Middle frontal gyrus (tissue), 1 donor: ENCODE measurements at regions not wholly inside any gene's neighbourhood (a gene's known extent, or its start where the extent isn't known, plus 50 kb on each side); places are given as distances from the start of the nearest gene placed in this dataset.
A peak's percentile ranks its signal among the peaks of the same experiment; 100 is the strongest.

ENCODE experiments used
- DNase-seq: peaks from one replicate; pipeline ENCODE4 v3.0.0-alpha.2; 2015; ENCODE audit warnings: low spot score; ENCODE audit errors: extremely low spot score

- no peak for DNase-seq
These were observed 52.3 kb downstream of the HDGFL1 start for GRCh38 chr6:22621701-22622100.

GRCh38 chr6:22622351-22622750 is 53.0 kb downstream of the HDGFL1 start:
- no peak for DNase-seq

GRCh38 chr6:22622813-22623212 is 53.4 kb downstream of the HDGFL1 start:
- DNase-seq = no peak

- no peak for DNase-seq
These were observed 58.3 kb downstream of the HDGFL1 start for GRCh38 chr6:22627644-22628043.

- no peak for DNase-seq
These were observed 61.7 kb downstream of the HDGFL1 start for GRCh38 chr6:22631091-22631490.

GRCh38 chr6:22632581-22633145 is 63.3 kb downstream of the HDGFL1 start:
- no peak for DNase-seq

- DNase-seq = no peak
These were observed 67.1 kb downstream of the HDGFL1 start for GRCh38 chr6:22636452-22636851.

GRCh38 chr6:22637782-22638181 is 68.4 kb downstream of the HDGFL1 start:
- DNase-seq = no peak

GRCh38 chr6:22638320-22638719 is 69.0 kb downstream of the HDGFL1 start:
- DNase-seq = no peak

GRCh38 chr6:22642254-22642653 is 72.9 kb downstream of the HDGFL1 start:
- DNase-seq = no peak

- DNase-seq = no peak
These were observed 74.4 kb downstream of the HDGFL1 start for GRCh38 chr6:22643780-22644179.

- no peak for DNase-seq
These were observed 78.4 kb downstream of the HDGFL1 start for GRCh38 chr6:22647719-22648118.

GRCh38 chr6:22651731-22652130 is 82.4 kb downstream of the HDGFL1 start:
- DNase-seq = no peak

- DNase-seq = peak; percentile 29
These were observed 84.7 kb downstream of the HDGFL1 start for GRCh38 chr6:22653980-22654610.

GRCh38 chr6:22656706-22657351 is 87.5 kb downstream of the HDGFL1 start:
- DNase-seq = no peak

GRCh38 chr6:22657352-22657980 is 88.1 kb downstream of the HDGFL1 start:
- peak; percentile 81 for DNase-seq

GRCh38 chr6:22658183-22658582 is 88.8 kb downstream of the HDGFL1 start:
- DNase-seq = no peak

- no peak for DNase-seq
These were observed 89.6 kb downstream of the HDGFL1 start for GRCh38 chr6:22658934-22659333.

- no peak for DNase-seq
These were observed 95.6 kb downstream of the HDGFL1 start for GRCh38 chr6:22664968-22665367.

- DNase-seq = no peak
These were observed 96.7 kb downstream of the HDGFL1 start for GRCh38 chr6:22666021-22666420.

- DNase-seq = no peak
These were observed 97.2 kb downstream of the HDGFL1 start for GRCh38 chr6:22666586-22666985.

GRCh38 chr6:22667855-22668254 is 98.5 kb downstream of the HDGFL1 start:
- no peak for DNase-seq
